ENCODE measurements at regions not wholly inside any gene's neighbourhood (a gene's known extent, or its start where the extent isn't known, plus 50 kb on each side); places are given as distances from the start of the nearest gene placed in this dataset.

DNA sequence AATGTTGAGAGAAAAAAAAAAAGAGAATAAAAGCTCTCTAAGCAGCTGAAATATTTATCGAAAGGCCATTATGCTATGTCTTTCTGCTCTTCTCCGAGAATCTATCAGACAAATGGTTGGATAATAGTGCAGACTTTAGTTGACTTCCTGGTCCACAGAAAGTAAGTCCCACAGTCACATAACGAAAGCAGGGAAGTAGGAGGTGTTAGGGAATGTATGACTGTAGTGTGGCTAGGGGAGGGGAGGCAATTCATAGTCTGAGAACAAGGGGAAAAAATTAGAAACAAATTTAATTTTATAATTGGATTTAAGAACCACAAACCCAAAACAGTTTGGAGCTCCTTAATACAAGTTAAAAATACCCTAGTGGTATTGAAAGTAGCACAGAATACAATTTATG is 79.7 kb upstream of the VEGFC start:
- TF ChIP-seq ATF7 (IDR thresholded peaks at IDR 0.05) (no peak), ATF7 (CRISPR knock-in tag; IDR thresholded peaks at IDR 0.05) (no peak), GABPA (IDR thresholded peaks at IDR 0.05; ENCODE audit: low read depth, low read length) (no peak), GABPA (CRISPR knock-in tag; IDR thresholded peaks at IDR 0.05; ENCODE audit: low read depth) (no peak), POLR2A (IDR thresholded peaks at IDR 0.05; ENCODE audit: insufficient read depth in 1 of 2, low read depth in 2 of 2, low read length in 2 of 2) (no peak), E2F5 (CRISPR knock-in tag; conservative IDR thresholded peaks at IDR 0.05) (no peak), ZNF670 (CRISPR knock-in tag; IDR thresholded peaks at IDR 0.05; ENCODE audit: borderline replicate concordance) (no peak), POLR2AphosphoS5 (IDR thresholded peaks at IDR 0.05; ENCODE audit: low read depth, low read length) (no peak), HDAC6 (IDR thresholded peaks at IDR 0.05; ENCODE audit: low read depth, low read length) (no peak)
- TF ChIP-seq, protein P1, sequence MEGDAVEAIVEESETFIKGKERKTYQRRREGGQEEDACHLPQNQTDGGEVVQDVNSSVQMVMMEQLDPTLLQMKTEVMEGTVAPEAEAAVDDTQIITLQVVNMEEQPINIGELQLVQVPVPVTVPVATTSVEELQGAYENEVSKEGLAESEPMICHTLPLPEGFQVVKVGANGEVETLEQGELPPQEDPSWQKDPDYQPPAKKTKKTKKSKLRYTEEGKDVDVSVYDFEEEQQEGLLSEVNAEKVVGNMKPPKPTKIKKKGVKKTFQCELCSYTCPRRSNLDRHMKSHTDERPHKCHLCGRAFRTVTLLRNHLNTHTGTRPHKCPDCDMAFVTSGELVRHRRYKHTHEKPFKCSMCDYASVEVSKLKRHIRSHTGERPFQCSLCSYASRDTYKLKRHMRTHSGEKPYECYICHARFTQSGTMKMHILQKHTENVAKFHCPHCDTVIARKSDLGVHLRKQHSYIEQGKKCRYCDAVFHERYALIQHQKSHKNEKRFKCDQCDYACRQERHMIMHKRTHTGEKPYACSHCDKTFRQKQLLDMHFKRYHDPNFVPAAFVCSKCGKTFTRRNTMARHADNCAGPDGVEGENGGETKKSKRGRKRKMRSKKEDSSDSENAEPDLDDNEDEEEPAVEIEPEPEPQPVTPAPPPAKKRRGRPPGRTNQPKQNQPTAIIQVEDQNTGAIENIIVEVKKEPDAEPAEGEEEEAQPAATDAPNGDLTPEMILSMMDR (CRISPR knock-in tag; IDR thresholded peaks at IDR 0.05) = no peak
- TF ChIP-seq, protein P2, sequence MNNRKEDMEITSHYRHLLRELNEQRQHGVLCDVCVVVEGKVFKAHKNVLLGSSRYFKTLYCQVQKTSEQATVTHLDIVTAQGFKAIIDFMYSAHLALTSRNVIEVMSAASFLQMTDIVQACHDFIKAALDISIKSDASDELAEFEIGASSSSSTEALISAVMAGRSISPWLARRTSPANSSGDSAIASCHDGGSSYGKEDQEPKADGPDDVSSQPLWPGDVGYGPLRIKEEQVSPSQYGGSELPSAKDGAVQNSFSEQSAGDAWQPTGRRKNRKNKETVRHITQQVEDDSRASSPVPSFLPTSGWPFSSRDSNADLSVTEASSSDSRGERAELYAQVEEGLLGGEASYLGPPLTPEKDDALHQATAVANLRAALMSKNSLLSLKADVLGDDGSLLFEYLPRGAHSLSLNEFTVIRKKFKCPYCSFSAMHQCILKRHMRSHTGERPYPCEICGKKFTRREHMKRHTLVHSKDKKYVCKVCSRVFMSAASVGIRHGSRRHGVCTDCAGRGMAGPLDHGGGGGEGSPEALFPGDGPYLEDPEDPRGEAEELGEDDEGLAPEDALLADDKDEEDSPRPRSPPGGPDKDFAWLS (CRISPR knock-in tag; IDR thresholded peaks at IDR 0.05; ENCODE audit: borderline replicate concordance) = no peak
- TF ChIP-seq, protein P3, sequence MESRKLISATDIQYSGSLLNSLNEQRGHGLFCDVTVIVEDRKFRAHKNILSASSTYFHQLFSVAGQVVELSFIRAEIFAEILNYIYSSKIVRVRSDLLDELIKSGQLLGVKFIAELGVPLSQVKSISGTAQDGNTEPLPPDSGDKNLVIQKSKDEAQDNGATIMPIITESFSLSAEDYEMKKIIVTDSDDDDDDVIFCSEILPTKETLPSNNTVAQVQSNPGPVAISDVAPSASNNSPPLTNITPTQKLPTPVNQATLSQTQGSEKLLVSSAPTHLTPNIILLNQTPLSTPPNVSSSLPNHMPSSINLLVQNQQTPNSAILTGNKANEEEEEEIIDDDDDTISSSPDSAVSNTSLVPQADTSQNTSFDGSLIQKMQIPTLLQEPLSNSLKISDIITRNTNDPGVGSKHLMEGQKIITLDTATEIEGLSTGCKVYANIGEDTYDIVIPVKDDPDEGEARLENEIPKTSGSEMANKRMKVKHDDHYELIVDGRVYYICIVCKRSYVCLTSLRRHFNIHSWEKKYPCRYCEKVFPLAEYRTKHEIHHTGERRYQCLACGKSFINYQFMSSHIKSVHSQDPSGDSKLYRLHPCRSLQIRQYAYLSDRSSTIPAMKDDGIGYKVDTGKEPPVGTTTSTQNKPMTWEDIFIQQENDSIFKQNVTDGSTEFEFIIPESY (CRISPR knock-in tag; IDR thresholded peaks at IDR 0.05) = no peak
